Central memory CD4-positive, alpha-beta T cell (primary cell): ENCODE measurements at regions not wholly inside any gene's neighbourhood (a gene's known extent, or its start where the extent isn't known, plus 50 kb on each side); places are given as distances from the start of the nearest gene placed in this dataset.

ENCODE experiments used
- DNase-seq: peaks from one replicate; pipeline ENCODE4 v3.0.0; 2022

DNA sequence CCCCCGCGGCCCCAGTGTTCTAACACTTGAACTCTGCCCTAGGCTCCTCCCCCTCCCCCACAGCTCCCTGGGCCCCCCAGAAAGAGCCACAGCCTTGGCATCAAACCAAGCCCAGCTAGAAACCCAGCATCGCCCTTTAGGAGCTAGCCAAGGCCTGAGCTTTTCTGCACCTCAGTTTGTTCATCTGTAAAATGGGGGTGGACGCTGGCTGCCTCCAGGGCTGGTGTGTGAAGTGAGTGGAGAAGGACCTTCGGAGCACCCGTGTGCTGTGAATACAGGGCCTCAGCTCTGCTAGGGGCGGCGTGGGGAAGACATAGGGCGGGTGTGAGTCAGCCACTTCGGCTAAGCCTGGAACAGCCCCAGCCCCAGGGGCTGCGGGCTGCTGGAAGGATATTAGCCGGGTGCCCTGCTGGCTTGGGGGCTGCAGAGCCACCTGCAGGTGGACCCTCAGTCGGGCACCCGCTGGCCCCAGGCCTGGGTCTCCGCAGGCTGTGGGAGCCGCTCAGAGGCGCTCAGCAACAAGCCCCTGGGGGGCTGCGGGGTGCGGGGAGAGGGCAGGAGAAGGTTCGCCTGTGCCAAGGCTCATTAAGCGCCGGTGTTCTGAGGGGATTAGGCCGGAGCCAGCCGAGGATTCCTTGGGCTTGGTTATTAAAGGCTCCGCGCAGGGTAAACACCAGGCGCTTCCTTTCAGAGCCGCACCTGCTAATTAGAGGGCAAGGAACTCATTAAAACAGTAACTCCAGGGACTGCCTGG, 217.0 kb upstream of the CIBAR2 start:
- no peak for DNase-seq

DNA sequence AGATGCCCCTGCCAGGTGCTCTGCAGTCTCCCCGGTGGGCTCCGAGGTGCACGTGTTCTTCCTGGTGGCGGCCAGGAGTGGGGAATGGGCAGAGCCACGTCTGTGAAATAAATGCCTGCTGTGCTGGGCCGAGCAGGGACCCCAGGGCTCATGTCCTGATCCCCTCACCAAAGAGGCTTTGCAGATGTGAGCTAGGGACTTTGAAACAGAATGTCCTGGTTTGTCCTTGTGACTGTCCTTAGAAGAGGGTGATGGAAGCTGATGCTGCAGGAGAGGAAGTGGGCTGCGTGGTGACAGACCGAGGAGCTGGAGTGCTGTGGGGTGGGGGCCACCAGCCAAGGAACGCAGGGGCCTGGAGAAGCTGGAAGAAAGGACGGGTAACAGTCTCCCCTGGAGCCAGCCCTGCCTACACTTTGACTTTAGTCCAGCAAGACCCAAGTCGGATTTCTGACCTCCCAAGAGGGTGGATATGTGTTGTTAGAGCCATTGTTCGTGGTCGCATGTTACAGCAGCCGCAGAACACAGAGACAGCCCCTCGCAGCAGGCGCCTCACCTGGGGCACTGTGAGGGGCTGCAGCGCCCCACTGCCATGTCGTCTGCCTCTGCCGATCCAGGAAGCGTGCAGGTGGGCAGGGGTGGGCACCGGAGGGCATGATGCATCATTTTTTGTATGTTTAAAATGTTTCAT, 217.9 kb upstream of the CIBAR2 start:
- DNase-seq, result no peak

DNA sequence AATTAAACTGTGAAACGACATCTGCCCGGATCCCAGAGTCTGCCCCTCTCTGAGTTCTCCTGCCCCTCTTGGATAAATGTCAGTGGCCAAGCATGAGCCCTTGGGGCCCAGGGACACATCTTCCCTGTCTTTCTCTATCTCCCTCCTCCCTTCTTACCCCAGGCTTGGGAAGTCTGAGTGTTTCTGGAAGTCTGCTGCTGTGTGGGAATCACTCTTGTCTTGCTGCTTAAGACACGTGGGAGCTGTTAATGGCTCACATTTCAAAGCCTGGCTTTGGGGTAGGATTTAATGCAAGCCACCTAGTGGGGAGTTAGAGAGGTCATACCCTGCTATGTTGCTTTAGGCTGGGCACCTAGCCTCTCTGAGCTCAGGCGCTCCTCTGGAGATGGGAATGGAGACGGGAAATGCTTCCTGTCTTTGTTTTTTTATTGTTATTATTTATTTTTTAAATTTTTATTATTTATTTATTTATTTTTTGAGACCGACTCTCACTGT, 218.5 kb upstream of the CIBAR2 start:
- no peak for DNase-seq

DNA sequence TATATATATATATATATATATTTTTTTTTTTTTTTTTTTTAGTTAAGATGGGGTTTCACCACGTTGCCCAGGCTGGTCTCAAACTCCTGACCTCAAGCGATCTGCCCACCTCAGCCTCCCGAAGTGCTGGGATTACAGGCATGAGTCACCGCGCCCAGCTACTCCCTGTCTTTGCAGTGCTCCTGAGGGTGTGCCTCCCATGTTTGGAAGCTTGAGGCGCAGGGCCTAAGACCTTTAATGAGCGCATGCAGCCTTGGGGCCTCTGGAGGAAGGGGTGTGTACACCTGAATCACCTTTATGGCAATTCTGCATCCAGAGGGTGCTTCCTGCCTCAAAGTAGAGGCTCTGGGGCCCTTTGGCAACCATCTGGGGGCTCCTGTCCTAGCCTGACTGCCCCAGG, 219.4 kb upstream of the CIBAR2 start:
- no peak for DNase-seq

DNA sequence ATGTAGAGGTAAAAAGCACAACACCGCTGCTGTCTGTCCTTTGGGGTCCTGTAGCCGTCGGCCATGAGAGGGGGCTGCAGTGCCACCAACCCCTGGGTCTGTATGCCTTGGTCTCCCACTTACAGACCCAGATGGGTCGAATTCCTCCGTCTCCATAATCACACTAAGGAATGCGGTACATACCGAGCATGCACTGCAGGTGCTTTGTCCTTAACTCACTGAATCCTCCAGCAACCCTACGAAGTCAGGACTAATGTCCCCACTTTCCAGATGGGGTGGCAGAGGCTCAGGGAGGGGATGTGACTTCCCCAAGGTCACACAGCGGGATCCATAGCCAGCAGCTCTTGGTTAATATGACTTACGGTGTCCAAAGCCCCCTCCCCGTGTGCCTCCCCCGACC, 219.9 kb upstream of the CIBAR2 start:
- no peak for DNase-seq

DNA sequence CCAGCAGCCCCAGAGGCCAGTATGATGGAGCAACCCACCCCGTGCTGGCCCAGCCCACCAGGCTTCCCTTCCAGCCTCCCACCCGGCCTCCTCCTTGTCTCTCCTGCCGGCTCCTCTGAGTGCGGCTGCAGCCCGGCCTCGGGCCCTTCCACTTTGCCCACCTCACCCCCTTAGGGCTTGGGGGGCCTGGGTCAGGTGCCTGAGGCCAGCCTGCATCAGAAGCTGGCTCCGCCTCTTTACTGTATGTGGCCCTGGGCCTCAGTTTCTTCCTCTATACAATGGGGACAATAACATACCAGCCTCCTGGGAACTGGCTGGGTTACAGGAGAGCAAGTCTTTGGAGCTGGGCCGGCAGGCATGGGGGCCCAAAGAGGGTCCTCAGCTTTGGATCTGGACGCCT, 221.1 kb upstream of the CIBAR2 start:
- no peak for DNase-seq

DNA sequence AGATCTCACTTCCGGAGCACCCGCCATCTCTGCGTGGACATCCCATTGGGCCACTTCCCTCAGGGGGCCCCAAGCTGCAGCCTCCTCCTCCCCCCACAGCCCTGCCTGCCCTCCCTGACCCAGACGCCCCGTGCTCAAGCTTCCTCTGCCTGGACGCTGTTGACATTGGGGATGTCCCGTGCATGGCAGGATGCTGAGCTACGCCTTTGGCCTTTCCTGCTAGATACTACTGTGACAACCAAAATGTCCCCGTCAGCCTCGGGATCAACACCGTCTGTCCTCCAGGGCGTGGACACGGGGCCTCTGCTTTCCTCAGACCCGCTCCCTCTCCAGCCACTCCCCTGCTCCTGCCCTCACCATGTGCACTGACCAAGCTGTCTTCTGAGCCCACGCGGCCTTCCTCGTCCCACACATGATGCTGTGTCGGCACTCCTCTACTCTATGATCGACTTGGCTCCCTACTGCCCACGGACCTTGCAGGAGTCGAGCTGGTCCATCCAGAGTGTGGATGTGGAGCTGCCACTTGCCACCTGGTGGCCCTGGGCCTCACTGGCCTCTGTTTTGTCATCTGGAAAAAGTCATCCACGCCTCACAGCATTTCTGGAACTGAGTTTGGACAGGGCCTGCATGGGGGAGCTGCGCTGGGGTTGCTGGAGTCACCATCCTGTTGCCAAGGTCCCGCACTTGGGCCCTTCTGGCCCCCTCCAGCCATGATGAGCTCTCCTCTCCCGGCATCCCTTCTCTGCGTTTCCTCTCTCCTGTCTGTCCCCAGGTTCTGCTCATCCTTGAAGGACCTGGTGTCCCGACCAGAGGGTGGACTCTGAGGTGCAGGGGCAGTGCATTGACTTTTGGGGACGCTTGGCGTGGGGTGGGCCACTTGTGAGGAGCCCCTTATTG, 221.7 kb upstream of the CIBAR2 start:
- no peak for DNase-seq

DNA sequence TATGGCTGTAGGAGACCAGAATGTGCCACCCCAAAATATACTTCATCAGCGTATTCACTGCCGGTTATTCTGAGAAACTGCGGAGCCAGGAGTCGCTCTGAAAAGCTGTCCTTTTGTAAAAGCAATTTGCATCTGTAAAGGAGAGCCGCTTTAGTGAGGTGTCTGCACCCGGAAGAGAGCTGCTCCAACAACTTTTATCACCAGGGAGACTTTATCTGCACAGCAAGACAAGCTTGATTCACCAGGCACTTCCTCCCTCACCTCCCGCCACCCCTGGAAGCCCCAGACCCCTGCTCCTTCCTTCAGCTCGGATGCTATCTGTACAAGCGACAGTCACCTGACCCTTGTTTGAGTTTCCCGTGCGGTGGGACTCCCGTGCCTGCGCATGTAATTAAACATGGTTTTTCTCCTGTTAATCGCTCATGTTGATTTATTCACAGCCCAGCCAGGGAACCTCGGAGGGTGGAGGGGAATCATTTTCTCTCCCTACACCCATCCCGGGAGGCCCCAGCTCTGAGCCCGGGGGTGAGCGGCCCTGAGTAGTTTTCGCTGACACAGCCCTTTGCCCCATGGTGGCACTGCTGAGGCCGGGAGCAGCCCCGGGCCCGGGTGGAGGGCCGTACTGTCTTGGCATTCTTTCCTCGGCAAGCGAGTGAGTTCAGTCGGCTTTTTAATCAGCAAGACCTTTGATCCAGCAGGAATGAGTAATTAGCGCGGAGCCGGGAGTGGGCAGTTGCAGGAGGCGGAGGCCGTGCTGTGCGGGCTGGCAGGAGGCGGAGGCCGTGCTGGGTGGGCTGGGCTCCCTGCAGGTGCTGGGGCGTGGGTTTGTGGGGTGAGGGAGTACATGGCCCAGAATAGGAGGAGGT, 222.7 kb upstream of the CIBAR2 start:
- no peak for DNase-seq

DNA sequence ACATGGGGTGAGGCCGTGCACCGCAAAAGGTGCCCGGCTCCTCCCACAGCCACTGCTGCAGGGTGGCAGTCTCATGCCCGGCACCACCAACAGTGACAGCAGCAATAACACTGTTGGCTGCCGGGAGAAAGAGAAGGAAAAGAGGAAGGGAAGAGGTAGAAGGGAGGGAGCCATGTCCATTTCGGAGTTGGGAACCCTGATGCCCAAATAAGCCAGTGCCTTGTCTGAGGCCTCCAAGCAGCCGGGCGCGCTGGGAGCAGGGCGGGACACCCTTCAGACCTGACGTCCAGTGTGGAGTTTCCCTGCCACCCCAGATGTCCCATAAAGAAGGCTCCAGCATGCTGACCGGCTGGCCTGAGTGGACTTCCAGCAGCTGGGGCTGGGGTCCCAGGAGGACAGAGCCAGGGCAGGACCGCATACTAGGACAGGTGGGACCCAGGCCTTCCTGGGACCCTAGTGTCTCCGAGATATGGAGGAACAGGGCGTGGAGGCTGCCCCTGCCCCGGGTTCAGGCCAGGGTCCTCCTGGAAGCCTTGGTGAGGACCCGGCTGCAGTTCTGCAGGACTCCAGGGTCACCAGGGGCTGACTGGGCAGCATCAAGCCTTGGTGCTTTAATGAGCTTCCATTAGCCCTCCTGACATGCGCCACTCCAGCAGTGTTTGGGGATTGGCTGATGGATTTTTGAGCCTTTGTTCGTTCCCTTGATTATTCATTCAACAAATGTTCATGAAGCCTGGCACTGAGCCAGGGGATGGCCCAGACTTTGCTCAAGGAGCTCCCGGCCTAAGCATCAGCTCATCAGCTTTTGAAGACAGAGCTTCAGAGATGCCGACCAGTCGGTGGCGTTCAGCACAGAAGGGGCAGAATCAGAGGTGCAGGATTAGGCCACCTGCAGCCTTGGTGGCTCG, 223.6 kb upstream of the CIBAR2 start:
- DNase-seq, result no peak

DNA sequence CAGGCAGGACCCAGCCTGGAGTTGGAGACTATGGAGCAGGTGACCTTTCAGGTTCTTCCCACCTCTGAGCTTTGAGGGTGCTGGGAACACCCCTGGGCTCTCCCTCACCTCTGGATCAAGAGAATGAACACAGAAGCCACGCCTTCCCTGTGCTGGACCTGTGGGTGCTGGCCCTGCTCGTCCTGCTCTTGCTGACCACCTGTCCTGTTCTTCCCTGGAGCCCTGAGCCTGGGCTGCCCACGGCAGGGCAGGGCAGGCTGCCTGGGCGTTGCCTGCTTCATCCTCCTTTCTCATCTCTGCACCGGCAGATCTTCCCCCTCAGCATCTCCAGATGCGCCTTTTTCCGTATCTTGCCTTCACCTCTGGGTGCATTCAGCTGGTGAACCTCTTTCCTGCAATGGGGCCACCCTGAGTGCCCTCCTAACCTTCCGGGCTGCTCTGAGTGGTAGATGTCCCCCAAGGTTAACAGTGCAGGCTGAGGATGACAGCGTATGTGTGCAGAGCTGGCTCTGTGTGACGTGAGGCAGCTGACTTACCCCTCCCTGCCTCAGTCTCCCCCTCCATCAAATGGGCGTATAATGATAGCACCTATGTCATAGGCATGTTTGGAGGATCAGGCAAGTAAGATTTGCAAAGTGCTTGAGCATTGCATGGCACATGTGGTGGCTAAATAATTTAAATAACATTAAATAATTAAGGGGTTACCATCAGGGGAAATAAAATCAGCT, 225.8 kb upstream of the CIBAR2 start:
- DNase-seq, result no peak

DNA sequence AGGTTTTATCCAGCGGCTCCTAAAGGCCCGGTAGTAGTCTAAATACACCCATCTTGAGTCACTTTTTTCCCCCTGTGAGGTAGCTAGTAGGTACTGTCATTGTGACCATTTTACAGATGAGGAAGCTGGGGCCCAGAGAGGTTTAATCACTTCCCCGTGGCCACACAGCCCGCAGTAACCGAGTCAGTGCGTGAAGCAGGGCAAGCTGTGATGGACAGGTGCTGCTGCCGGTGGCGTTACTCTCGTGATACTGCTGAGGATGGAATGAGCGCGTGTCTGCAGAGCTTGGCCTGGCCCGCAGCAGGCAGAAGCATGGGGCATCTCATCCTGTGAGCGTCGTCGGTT, 226.3 kb upstream of the CIBAR2 start:
- DNase-seq, result no peak

DNA sequence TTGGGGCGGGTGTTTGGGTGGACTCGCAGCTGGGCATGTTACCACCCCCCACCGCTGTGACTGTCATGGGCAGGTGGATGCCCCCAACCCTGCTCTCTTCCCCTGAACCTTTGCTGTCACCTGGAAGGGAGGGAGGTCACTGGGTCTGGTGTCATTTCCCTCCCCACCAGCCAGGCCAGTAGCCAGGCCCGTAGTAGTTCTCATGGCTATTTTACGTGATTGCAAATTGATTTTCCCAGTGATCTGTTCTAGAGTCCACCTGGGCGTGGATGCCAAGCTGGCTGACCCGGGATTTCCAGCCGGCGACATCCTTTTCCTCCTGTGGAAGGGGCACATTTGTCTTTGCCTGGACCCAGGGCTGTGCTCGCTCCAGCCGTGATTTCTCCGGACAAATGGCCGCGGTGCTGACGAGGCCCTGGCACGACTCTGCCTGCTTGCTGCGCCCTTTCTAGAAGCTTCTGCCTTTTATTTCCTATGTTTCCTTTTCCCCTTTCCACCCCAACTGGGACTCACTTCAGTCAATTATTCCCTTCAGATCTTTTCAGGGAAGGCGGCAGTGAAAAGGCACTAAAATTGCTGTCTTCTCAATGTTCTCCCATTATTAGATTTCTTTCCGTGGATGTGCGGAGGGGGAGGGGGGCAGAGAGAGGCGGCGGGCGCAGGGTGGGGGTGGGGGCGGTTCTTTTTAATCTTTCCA, 226.9 kb upstream of the CIBAR2 start:
- DNase-seq, result no peak

DNA sequence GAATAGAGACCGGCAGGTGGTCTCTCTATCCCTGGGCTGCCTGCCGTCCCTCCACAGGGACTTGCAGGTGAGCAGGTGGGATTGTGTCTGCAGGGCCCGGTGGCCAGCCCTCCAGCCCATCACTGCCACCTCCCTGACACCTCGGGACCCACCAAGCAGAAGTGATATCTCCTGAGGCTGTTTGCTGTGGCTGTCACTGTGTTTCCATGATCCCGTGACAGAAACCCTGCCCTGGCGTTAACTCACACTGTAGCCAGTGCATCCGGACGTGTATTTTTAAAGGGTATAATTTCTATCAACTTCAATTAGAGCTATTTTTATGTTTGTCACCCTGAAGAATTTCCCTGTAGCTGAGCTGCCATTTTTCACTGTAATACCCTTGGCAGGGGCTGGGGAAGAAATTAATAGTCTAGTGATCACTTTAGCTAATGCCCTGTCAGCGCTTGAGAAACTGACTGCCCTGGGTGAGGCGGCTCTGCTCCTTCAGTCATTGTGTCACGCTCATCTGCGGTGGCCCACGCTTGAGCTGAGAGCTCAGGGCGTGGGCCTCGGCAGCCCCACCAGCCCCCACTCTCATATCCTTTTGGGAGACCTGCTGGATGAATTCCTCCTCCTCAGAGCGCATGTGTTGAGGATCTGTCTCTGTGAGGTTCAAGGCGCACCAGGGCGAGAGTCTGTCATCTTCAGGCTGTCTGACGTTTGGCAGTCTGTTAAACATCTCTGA, 229.9 kb upstream of the CIBAR2 start:
- no peak for DNase-seq

DNA sequence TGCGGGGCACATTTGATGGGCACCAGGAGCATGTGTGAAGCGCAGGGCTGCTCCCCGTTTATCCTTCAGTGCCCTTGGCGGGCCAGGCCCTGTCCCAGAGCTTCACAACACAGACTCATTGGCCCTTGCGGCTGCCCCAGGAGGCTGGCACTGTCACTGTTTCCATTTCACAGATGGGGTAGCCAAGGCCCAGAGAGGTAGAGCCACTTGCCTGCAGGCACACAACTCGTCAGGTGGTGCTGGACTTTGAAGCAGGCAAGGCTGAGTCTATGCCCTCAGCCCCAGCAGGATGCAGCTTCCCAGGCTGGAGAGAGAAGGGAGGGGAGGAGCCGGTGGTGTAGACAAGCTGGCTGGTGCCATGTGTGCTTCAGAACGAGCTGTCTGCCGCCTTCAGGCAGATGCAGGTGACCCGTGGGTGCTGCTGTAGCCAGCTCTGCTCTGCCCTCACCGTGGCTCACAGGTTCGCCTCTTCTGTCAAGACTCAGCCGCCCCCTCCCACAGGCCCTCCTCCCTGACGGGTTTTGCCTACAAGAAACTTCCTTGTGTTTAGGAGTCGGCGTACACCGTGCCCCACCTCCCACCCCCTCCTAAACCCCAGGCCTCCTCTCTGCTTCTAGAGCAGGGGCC, 232.3 kb upstream of the CIBAR2 start:
- DNase-seq, result no peak

DNA sequence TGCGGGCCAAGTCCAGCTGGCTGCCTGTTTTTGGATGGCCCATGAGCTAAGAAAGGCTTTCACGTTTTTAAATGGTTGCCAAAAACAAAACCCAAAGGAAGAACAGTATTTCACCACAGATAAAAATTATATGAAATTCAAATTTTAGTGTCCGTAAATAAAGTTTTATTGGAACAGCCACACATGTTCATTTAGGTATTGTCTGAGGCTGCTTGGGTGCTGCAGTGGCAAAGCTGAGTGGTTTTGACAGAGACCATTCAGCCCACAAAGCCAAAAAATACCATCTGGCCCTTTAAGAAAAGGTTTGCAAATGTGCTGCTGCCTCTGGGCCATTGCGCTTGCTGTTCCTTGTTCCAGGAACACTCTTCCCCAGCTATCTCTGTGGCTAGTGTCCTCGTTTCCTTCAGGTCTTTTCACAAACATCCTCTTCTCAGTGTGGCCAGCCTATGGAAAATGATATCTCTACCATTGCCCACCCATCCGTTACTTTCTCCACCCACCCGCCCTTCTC, 232.9 kb upstream of the CIBAR2 start:
- no peak for DNase-seq

DNA sequence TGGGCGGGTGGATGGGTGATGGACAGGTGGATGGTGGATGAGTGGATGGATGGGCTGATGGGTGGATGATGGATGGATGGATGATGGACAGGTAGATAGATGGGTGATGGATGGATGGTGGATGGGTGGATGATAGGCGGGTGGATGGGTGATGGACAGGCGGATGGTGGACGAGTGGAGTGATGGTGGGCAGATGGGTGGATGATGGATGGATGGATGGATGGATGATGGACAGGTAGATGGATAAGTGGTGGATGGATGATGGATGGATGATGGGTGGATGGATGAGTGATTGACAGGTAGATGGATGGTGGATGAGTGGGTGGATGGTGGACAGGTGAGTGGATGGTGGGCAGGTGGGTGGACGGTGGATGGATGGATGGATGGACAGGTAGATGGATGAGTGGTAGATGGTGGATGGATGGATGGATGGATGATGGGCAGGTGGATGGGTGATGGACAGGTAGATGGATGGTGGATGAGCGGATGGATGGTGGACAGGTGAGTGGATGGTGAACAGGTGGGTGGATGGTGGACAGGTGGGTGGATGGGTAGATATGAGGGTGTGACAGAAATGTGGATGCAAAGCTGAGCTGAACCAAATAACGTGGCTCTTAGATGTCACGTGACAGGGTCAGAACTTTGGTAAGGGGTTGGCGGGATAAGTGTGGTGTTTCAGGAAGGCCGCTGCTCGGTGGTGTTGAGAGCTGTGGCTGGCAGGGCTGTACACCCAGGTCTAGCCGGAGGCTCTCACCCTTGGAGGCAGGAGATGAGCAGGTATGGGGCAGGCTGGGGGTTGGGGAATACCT, 234.3 kb upstream of the CIBAR2 start:
- no peak for DNase-seq

DNA sequence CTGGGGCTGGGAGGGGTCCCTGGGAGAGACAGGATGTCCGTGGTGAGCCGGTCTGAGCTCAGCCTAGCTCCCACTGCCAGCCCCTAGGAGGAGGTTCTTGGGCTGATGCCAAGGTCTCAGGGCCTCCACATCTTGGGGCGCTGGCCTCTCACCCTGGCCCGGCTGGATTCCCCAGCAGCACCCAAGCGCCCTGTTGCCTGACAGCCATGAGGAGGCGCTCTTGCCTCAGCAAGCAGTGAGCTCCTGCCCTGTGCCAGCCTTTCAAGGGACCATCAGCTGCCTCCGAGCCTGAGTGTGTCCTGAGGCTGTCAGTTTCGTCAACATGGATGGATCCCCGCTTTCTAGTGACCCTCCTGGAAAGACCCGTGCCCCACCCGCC, 234.9 kb upstream of the CIBAR2 start:
- no peak for DNase-seq
